GM18873 (cell line): ENCODE measurements at regions not wholly inside any gene's neighbourhood (a gene's known extent, or its start where the extent isn't known, plus 50 kb on each side); places are given as distances from the start of the nearest gene placed in this dataset.

Source experiments
- ATAC-seq: cut with Tn5 transposase; IDR thresholded peaks from one replicate; pipeline ENCODE4 v1.9.1; 2021; ENCODE audit warnings: mild to moderate bottlenecking, moderate library complexity, moderate number of reproducible peaks; ENCODE audit not compliant: unreplicated experiment, low FRiP score

DNA sequence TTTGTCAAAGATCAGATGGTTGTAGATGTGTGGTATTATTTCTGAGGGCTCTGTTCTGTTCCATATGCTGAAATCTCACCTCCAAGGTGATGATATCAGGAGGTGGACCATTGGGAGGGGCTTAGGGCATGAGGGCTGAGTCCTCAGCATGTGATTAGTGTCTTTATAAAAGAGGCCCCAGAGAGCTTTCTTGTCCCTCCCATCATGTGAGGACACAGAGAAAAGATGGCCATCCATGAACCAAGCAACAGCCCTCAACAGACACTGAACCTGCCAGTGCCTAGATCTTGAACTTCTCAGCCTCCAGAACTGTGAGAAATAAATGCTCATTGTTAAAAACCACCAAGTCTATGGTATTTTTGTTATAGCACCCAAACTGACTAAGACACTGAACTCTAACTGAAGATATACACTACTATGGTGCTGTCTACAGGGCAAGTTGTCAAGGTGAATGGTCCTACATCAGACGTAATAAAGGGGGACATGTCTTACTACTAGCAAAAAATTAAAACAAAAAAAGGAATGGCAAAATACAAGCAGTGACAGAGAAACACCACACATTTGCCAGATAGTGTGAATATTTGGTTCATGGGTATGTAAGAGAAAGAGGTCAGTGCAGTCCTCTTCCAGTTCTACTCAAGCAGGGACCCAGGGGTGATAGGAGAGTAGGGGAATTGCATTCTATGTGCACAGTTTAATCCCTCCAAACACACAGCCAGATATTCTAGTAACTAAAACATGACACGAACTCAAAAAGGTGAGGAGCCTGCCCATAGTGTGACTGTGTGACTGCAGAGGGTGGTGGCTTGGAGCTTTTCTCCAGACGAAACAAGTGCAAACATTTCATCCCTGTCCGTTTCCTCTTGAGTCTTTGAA, 164.4 kb upstream of the MYCN start:
- no peak for ATAC-seq

DNA sequence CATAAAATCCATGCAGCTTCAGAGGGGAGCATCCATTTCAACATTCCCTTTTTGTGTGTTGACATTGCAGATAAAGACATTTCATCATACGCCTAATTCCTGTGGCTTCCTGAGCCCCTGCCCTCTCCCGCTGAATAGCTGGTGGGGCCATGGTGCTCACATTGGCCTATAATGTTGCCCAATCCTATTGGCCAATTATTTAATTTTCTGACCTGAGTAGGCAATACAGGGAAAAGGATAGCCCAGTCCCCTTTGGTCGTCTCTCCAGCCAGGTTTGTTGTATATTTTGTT, 163.8 kb upstream of the MYCN start:
- no peak for ATAC-seq

DNA sequence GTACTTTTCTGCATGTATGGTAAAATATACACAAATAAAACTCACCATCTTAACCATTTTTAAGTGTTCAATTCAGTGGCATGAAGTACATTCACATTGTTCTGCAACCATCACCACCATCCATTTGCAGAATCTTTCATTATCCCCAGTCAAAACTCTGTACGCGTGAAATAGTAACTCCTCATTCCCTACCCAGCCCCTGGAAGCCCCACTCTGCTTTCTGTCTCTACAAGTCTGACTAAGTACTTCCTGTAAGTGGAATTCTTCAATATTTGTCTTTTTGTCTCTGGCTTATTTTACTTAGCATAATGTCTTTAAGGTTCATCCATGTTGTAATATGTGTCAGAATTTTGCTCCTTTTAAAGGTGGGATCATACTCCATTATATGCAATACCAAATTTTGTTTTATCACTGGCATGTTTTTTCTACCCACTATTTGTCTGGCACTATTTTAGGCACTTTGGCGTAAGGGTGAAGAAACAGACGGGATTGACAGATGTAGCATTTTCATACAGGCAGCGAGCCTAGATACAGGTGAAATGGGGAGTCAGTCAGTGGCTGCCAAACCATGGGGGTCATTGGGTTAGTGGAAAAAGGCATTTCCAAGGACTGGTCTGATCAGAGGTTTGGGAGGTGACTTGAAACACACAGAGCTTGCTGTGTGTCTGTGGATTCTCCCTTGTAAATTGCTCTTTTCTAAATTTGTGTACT, 163.2 kb upstream of the MYCN start:
- ATAC-seq = no peak

DNA sequence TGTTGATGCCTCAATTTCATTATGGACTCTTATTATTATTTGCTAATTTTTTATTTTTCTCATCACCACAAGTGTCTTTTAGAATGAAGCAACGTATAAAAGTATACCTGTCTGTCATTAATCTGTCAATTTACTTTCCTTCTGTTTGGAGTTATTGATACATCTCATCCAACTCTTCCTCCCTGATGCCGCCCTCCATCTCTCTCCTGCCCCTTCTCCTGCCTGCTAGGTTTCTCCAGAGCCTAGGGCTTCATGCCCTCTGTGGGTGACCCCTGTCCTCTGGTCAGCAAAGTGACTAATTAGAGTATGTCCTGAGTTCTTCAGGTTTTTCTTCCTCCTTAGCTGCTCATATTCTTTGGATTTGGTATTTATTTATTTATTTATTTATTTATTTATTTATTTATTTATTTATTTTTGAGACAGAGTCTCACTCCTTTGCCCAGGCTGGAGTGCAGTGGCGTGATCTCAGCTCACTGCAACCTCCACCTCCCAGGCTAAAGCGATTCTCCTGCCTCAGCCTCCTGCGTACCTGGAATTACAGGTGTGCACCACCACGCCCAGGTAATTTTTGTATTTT, 162.5 kb upstream of the MYCN start:
- ATAC-seq = no peak

DNA sequence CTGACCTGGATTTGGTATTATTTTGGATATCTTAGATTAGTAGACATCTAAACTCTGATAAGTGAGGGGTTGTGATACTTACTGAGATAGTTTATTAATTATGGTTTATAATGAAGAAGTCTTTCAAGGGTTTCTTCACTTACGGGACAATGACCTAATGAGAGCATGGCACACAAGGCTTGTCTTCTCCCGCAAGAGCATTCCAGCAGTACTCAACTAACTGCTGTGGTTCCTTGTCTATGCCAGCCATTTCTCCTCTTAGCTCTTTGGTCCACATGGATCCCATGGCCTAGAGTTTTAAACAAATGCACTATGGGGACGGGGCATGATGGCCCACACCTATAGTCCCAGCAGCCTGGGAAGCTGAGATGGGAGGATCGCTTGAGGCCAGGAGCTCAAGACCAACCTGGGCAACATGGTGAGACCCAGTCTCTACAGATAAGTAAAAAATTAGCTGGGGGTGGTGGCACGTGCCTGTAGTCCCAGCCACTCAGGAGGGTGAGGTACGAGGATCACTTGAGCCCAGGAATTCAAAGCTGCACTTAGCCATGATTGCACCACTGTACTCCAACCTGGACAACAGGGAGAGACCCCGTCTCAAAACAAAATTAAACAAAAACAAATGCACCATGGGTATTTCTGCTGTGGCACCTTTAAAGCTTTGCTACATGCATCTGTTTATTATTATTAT, 161.7 kb upstream of the MYCN start:
- no peak for ATAC-seq

DNA sequence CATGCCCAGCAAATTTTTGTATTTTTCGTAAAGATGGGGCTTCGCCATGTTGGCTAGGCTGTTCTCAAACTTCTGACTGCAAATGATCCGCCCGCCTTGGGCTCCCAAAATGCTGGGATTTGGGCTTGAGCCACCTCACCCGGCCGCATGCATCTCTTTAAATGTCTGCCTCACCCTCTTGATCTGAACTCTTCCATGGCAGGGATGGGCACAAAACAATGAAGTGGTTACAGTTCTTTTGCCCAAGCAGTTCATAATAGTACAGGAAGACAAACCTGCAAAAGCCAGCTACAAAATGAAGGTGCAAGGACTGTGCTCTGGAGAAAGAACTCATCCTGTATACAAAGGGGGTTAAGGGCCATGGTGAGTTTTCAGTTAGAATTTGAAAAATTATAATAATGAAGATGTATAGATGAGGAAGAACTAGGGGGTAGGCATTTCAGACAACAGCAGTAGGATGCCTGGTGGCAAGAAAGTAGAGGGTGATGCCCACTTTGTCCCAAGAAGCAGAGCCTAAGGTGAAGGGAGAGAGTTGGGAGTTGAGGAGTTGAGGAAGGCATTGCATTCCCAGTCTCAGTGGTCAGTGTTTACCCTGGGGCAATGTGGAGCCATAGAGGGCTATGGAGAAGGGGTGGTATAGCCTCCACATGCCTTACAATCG, 160.8 kb upstream of the MYCN start:
- no peak for ATAC-seq

DNA sequence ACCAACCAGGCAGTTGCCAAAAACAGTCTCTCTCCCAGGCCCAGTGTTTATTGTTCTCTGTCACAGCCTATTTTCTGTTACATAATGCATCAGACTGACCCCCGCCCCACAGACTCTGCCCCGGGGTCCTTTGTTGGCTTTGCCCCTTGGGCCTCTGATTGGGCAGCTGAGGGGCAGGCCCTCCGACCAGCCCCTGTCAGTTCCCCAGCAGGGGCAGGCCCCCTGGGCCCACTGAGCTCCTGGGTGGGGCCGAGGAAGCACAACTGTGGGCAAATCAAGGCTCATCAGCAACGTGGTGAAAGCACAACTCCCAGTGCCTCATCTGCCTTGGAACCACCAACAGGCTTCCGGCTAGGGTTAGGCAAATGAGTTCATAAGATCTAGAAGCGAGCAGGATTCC, 160.1 kb upstream of the MYCN start:
- ATAC-seq = no peak

DNA sequence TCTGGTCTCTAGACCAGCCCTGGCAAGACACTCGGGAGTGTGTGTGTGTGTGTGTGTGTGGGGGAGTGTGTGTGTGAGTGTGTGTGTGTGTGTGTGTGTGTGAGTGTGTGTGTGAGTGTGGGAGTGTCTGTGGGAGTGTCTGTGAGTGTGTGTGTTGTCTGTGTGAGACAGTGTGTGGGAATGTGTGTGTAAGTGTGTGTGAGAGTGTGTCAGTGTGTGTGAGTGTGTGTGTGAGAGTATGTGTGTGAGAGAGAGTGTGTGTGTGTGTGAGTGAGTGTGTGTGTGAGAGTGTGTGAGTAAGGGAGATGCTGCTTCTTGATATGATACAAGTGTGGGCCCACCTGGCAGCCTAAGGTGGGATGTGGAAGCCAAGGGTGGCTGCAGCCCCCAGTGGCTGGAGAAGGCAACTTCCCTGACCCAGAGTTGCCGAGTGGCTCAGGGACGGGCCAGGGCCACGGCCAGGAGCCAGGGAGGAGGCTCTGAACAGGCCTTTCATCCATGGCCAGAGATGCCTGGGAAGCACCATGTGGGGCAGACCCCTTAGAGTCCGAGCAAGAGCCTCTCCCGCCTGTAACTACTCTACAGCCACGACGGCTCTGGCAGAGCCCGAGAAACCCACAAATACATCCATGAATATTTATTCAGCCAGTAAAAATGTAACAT, 159.3 kb upstream of the MYCN start:
- ATAC-seq = no peak

DNA sequence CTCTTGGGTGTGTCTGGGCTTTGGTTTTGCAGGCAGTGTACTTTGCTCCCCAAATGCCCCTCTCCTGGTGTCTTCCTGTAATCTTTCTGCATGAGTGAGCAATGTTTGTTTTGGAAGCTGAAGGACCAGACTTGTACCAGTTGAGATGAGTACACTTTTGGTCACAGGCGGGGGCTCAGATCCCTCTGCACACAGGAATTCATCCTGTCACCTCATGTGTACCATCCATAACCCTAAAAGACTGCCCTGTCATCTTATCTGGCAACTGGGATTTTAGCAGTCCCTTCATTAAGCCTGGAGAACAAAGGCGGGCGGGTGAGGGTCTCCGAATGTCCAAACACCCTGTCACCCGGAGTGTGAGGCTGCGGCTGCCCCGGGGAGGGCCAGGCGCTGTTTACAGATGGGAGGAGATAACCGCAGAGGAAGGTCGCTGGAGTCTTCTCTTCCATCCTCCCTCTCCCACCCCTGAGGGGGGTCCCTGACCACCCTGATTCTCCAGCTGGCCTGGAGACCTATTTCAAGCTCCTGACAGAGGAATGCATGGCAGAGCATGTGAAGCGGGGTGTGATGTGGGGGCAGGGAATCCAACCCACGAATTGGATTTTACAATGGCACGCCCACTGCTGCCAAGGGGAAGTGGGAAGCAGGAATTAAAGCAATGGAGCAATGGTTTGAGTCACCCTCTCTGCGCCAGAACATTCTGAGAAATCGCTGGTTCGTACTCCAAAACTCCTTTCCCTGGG, 158.2 kb upstream of the MYCN start:
- ATAC-seq = no peak

DNA sequence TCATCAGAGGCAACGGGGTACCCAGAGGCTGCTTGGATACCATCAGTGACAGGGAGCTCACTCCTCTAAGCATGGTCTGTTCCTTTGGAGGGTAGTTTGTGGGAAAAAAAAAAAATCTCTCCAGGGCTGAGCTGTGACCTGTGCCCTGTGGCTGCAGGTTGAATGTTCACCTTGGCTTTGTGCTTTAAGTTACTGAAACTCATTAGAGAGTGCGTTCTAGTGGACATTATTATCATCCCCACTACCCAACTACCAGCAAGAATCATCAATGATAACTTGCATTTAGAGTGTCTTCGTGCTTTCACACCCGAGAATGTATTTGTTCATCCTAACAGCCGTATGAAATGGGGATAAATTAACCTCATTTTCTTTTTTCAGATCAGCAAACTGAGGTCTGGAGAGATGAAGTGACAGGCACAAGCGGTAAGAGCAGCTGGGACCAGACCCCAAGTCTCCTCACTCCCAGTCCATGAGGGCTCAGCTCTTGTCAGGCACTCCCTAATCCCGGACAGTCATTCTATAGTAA, 157.5 kb upstream of the MYCN start:
- no peak for ATAC-seq

DNA sequence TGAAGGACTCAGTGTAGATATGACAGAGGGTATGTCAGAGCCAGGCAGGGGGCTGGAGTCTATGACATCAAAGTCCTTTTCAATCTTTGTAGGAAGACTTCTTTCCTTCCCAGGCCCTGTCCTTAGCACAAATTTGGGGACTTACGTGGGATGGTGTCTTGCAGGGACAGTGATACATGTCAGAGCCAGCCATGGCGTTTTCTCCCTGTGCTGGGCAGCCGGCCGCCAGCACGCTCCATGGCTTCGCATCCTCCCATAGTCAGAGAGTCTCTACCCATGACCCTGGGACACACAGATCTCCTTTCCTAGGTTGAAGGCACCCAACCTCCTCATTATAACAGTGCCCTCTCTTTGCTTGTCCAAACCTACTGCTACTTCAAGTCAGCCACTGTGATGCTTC, 156.9 kb upstream of the MYCN start:
- no peak for ATAC-seq

DNA sequence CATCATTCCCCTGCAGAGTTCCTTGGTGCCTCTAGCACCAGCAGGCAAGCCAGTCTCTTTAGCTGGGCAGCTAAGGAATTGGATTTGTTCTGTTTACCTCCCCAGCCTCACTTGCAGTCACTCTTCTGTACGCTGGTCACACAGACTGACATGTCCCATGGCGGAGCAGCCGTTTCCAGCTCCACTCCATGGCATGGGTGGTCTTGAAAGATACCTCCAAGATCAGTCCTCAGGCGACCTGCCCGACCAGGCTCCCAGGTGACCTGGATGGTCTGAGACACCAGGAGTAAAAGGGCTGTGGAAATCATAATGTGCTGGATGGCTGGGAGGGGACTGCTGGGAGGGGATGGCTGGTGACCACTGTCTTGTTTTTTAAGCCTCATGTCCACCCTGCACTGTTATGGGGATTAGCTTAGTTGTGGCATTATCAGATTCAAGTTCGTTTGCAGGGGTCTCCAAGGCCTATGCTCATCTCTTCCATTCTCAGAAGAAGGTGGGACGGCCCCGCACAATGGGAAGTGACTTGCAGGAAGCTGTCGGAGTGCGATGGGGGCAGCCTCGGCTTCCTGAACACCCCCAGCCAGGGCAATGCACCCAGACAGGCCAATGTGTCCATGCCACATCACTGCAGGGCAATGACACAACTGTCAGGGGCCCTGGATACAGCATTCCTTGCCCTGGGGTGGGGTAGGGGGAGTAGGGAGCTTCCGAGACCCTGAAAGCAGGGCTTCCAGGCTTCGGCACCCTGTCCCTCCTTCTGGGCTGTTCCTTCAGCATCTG, 156.1 kb upstream of the MYCN start:
- no peak for ATAC-seq

DNA sequence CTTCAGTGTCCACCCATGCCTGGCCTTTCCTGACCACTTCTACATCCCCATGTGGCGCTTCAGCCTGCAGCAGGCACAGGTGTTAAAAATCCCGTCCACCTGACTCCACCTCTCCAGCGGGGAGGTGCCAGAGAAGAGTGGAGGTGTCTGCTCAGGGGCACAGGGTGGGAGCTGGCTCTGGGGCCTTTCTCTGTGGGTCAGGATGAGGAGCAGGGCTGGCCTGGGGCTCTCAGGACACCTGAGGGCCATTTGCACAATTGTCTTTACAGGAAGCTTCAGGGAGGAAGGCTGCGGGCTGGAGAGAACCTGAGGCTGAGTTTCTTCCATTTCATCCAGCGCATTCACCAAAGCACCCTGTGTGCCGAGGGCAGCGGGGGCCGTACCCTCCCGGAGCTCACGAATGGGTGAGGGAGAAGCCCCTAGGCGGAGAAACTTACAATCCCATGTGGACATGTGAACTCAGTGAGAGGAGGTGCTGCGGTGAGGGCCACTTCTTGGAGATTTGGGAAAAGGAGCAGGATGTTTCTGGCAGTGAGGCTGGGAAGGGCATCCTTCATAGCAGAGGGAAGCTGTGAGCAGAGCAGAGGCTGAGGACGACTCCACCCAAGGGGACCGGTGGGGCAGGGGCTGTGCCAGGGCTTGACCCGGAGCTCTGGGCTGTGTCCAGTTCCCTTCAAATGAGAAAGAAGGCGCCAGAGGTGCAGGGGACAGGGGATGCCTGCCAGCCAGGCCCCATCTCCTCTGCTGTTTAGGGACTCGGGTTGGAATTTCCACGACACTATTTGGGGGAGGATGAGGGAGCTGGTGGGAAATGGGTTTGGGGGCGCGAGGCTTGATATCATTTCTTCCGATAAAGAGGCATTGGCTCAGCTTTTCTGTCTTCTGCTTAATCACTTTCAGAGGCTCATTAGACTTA, 155.2 kb upstream of the MYCN start:
- no peak for ATAC-seq

DNA sequence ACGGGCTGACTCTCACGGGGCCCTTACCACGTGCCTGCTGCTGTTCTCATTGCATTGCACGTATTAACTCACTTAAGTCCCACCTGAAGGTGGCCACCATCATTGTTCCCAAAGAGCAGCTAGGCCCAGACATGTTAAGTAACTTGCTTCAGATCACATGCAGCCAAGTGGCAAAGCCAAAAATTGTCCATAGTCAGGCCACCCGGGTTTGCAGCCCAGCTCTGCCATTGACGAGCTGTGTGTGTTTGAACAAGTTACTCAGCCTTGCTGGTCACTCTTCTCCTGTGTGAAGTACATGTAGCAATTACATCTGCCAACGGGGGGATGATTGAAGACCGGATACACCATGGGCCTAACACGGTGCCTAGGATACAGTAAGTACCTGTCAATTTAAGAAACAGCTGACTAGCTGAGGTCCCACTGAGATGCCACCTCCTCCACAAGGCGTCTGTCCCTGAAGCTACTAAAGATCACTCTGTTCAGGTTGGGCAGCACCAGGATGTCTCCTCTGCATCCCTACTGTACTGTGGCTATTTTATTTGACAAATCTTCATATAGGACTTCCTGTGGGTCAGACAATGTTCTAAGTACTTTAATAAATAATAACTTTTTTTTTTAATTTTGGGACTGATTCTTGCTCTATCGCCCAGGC, 154.2 kb upstream of the MYCN start:
- ATAC-seq = no peak

DNA sequence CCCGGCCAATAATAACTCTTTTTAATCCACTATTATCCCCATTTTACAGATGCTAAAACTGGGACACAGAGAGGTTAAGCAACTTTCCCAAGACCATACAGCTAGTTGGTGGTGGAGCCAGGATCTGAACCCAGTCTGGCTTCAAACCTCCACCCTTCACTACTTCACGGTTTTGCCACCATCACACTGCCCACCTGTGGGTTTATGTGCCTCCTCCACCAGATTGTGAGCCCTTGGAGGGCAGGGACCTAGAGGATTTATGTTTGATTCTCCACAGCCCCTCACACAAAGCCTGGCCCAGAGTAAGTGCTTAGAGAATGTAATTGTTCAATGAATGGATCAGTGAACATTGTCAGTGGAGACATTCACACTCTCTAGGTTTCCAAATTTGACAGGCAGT, 153.4 kb upstream of the MYCN start:
- ATAC-seq = no peak

DNA sequence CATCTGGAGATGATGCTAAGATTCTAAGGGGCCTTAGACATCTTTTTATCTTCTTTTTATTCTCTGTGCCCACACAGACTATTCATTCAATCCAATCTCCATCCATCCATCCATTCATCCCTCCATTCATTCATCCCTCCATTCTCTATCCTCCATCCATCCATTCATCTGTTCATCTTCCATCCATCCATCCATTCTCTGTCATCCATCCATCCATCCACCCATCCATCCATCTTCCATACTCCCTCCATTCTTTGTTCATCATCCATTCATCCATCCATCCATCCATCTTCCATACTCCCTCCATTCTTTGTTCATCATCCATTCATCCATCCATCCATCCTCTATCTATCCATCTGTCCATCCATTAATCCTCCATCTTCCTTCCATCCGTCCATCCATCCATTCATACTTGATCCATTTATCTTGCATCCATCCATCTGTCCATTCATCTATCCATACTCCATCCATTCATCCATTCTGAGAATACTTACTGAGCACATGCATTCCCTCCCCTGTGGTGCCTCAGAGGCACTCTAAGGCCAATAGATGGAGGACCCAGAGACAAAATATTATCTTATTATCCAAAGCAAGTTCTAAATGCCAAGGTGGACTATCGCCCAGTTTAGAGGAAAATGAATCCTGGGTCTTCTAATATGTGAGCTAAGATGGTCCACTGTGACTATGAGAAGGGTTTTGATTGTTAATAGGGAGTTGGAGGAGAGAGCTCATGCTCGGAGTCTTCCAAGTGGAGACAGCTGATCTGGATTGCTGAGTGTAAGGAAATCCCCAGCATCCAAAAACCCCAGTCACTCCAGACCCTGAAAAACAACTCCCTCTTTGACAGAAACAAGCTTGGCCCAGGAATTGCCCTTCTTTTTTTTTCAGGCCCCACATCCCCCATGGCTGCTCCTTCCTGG, 152.6 kb upstream of the MYCN start:
- ATAC-seq = no peak
